Brain pericyte (primary cell): ENCODE measurements at regions not wholly inside any gene's neighbourhood (a gene's known extent, or its start where the extent isn't known, plus 50 kb on each side); places are given as distances from the start of the nearest gene placed in this dataset.
"Not testable (repeated sequence)": the region's sequence is repeated elsewhere in the genome, so short reads cannot be mapped to it uniquely, and the experiment has no call there.

Experiments used
- DNase-seq: peaks from one replicate; pipeline ENCODE4 v3.0.0-alpha.2; 2012; ENCODE audit warnings: low read depth, low spot score

DNA sequence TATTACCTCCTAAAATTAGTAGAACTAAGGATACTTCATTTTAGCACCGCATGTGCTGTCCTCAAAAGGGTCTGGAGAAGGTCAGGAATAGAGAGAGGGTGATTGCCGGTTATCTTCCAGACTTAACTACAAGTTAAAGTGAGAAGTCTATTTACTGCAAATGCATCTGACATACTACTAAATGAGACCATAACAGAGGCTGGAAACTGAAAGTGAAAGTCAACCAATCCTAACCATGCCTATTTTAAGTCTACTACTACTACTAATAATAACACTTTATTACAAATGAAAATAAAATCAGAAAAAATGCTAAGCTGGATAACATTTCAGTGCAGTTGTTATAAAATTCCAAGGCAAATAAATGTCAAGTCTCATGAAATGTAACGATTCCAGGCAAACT, 244.7 kb downstream of the KIF20B start:
- no peak for DNase-seq

DNA sequence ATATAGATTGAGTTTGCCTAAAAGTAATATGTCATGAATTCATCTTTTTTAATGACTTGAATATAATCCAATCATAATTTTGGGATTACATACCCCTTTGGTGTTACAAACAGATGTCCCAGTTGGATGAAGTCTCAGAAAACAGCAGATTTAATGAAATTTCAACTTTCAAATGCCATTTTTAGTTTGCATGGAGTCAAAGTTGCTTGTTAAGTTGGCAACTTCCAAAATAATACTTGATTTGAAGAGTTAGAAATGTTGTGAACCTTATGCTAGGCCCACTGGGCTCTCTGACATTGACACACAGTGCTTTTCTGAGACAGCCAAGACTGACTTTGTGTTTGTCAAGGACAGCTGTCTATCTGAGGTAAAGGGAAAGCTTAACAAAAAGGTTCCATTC, 248.1 kb downstream of the KIF20B start:
- DNase-seq: no peak

DNA sequence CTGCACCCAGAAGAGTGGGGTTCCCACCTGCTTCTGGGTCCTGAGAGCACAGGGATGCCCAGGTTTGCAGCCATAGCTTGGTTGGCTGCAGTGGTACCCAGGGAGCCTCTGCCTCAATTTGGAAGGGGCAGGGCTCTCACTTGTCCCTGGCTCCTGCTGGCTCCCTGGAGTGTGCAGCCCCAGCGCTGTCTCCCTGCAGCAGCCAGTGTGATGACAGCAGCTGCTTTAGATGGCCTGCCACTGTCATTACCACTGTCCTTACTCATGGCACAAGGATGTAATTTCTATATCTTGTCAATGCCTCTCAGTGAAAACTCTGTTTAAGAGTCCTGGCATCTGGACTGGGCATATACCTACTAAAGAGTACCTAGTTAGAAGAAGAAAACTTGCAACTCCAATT, 250.9 kb downstream of the KIF20B start:
- DNase-seq: no peak

DNA sequence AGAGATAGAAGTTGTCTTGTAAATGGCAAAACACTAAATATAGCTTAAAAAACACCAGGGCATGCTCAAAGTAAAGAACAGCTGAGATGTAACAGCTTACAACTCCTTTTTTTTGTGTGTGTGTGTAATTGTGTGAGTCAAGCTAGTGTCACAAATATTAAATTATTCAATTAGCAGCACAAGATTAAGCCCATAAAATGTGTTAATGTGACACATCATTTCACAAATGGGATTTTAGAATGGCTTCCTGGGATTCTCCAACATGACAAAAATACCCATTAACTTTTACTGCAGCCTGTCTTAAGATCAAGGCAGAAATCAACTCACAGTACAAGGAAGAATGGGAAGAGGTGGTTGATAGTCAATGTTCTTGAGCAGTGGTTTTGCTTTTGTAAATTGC, 251.4 kb downstream of the KIF20B start:
- no peak for DNase-seq

DNA sequence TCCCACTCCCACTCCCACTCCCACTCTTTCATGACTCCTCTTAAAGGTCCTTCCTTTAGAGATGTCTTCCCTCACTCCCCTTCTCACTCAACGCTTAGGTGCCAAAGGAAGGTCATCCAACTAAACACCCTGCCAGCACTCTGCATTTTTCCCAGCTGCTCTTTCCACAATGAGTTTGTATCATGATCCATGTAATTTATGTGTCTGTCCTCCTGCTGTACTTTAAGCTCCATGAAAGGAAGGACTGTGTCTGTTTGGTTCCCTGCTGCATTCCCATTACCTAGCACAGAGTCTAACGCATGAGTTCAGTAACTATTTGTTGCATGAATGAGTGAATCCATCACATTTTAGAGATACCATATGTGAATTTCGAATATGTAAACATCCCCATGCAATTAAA, 252.7 kb downstream of the KIF20B start:
- no peak for DNase-seq

DNA sequence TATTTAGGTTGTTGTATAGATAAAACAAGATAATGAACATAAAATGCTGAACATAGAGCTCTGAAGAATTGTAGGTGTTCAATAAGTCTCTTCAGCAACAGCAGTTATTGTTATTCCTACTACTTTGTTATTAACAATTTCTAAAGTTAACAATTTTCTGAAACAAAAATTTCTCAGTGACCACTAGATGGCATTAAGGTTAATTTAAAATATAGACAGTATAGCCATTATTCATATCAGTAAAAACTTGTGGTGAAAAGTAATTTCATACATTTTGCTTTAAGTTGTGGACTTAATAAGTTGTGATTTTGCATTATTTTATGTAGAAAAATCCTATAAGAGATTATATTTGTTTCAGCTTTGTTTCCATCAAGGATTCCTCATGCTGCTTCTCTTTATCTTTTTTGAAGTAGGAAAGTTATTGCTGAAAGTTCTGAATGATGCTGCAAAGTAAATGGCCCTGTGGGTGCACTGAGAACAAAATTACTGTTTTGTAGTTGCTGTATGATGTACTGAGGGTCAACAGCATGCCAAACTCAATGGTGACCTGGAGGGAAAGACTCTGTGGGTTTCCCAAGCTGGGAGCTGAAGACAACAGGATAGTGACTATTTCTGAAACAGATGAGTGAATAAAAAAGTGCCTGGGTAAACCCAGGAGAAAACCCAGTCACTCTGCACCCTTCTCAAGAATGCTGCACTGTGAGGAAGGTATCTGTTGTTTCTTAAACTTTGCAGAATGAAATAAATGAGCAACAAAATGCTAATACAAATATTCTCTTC, 253.6 kb downstream of the KIF20B start:
- DNase-seq: no peak

DNA sequence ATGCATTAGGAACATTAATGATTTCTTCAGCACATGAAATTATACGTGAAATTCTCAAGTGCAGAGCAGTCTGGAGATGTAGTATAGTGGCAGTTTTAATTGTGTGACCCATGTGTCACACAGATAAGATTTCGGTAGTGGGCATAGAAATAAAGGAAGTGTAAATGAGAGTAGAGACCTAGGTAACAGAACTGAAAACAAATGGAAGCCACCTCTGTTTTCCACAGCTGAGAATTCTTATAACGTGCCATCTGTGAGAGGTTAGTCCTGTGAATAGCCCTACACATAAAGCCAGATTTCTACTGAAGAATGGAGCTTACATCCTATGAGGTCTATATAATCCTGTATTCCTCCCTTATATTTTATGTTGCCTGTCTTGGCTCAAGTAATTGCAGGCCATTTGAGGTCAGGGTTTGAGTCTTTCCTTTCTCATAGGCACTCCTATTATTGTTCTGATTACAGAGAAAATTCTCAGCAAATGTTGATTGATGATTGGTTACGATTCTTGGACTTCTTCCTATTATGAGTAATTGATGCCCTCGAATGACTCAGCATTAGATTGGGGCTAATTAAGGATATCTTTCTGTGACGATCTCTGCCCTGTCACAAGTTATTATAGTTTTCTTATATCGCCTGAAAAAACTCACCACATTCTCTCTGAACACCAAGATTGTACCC, 258.2 kb downstream of the KIF20B start:
- DNase-seq: no peak

DNA sequence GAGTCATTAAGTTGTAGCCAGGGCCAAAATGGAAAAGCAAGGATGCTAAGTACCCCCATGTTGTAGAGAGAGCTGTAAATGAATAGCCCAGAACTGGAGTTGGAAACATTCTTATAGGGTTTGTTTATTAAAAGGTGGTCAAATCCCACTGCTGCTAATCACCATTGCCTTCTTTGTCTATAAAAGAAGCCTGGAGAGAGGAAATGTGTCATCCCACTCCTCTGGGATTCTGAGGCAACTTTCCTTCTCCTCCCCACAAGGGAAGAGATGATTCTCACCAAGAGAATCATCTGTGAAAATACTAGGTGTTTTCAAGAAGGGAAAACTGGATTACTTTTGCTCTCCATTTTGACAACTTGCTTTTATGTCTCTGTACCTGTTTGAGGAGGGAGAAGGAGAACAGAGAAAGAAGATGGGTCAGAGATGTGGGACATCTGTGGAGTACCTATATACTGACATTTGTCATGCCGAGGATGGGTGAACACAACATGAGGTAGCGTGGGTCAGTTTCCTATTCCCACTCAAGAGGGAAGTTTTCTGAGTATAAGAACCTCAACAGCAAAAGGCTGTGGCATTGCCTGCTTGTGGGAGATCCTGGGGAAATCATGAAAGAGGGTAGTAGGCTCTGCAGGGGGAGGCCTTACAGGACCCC, 262.2 kb downstream of the KIF20B start:
- no peak for DNase-seq

DNA sequence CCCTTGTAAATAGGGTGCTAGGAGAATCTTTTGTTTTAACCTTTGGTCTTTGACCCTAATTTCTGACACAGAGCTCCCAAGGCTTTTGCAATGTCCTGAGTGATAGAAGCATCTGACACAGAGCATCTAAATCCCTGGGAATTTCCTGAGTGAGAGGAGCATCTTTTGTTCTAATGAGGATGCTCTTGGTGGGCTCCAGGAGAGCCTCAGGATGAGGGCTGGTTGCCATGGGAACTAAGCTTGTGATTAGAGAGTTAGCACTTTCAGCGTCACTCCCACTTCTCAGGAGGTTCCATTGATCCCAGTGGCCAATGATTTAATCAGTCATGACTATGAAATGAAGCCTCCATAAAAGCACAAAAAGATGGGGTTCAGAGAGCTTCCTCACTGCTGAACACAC, 264.8 kb downstream of the KIF20B start:
- no peak for DNase-seq

DNA sequence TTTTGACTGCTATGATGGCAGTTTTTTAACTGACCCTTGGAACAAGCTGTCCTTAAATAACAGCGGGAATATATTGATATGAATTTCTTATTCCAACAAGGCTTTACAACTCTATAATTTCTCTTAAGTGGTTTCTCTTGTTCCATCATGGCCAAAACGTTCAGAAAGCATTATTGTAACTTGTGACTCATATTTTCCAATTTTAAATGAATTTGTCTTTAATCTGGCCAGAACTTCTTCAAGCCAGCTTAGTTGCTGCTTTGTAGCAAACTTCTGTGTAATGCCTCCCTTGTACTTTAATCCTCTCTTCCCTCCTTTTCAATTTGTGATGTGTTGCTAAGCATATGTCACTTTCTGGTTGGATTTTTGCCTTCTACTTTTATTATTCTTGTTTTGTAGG, 271.9 kb downstream of the KIF20B start:
- DNase-seq: no peak

DNA sequence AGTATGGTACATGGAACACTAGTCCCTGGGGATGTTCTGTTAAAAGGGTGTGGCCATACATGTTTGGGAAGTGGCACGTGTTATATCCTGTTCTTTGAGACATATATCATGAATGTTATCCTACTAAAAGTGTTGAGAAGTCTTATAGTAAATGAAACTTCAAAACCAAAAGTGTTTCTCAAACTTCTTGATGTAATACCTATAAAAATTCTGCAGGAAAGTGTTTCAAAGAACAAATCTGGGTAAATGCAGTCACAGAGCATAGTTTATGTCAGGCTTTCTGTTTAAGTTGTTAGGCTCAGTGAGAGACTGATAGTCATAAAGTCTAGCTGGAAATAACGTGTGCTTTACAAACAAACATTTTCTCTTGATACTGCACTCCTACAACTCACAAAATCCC, 273.7 kb downstream of the KIF20B start:
- no peak for DNase-seq

DNA sequence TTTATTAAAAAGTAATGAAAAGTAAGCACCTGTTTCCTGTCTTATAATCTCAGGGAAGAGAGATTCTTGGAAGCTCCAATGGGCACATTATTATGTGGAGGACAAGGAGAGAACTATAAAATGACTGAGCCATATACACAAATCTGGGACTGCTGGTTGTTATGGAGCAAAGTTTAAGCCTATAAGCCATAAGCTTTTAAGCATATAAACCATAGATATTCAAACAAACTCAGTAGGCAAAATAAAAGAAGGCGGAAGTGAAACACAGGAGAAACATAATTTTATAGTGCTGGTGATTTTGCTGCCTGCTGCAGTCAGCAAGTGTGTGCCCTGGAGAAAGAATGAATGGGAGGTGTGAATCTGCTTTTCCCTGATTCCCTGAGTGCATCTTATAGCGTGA, 274.4 kb downstream of the KIF20B start:
- DNase-seq: no peak

DNA sequence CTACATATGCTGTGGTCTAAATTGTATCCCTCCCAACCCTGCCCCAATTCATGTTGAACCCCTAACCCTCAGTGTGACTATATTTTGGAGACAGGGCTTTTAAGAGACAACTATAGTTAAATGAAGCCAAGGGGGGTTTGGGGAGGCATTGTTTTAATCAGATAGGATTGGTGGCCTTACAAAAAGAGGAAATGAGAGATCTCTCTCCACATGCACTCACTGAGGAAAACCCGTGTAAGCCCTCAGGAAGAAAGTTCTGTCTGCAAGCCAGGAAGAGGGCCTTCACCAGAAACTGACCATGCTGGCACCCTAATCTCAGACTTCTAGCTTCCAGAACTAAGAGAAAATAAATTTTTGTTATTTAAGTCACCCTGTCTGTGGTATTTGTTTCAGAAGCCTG, 276.7 kb downstream of the KIF20B start:
- DNase-seq: no peak

DNA sequence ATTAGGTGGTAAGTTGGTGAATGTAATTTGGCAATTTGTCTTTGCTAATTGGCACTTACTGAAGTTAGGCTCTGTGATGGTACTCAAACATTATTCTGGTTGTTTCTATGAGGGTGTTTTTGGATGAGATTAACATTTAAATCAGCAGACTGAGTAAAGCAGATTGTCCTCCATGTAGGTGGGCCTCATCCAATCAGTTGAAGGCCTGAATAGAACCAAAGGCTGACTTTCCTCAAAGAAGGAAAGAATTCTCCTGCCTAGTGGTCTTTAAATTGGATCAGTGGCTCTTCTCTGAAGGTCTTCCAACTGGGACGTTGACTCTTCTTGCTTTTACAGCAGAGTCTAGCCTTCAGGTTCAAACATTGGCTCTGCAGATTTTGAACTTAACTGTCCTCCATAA, 278.3 kb downstream of the KIF20B start:
- DNase-seq: no peak

DNA sequence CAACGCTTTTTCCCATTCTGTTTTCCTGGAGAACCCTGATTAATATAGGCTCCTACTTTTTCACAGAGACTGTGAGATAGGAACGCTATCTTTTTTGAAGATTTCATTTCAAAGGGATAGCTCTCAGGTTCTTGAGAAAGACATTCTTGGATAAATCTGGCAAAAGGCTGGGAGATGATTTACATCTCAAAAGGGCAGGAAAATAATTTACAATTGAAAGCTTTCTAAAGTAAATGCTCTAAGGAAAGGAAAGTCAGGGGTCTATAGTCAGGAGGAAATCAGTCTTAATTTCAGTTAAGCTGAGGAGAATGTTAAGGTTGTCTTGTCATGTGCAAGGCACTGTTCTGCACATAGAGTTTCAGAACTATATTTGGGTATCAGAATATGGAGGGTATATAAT, 278.8 kb downstream of the KIF20B start:
- no peak for DNase-seq

DNA sequence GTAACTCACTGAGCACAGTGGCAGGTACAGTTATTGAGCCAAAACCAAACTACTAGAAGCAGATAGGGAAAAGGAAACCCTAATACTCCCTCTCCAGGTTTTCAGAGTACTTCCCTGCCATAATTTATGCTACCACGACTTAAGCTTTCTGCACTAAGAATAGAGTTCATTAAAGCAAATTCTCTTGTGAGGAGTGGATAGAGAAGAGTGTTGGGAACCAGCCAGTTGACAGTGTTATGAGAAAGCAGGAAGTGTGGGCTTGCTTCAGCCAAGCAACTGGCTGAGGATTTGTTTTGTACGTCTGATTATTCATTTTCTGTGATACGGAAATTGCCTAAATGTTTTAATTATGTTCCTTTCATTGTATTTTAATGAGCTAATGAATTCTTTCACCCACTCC, 280.5 kb downstream of the KIF20B start:
- DNase-seq: no peak

DNA sequence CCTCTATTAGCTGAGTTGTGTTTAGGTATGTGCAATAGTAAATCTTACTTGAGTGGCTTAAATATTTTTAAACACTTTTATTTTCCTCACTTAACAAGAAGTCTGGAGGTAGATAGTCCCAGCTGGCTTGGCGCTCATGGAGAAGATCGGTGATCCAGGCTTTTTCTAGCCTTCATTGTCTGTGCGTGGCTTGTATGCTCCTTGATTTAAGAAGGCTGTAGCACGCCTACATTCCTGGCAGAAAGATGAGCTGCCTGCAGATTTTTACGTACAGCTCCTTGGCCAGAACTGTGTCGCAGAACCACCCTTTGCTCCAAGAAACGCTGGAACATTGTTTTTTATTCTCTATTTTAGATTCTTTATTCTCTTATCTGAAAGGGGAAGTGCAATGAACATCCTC, 284.1 kb downstream of the KIF20B start:
- no peak for DNase-seq

DNA sequence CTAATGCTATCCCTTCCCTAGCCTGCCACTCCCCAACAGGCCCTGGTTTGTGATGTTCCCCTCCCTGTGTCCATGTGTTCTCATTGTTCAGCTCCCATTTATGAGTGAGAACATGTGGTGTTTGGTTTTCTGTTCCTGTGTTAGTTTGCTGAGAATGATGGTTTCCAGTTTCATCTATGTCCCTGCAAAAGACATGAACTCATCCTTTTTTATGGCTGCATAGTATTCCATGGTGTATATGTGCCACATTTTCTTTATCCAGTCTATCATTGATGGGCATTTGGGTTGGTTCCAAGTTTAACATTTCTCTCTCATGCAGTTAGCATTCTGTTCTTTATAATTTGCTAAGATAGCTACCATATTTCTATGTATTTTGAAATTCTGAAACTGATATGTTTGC, 287.0 kb downstream of the KIF20B start:
- not testable (repeated sequence) for DNase-seq

DNA sequence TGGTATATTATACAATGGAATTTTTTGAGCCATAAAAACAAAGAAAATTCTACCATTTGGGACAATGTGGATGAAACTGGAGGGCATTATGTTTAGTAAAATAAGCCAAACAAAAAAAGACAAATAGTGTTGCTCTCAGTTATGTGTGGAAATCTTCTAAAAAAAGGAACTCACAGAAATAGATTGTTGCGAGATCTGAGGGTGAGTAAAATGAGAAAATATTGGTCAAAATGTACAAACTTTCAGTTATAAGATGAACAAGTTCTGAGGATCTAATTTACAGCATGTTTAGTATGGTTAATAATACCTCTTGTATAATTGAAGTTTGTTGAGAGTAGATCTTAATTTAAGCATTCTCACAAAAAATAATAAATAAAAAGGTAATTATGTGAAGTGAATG, 291.2 kb downstream of the KIF20B start:
- DNase-seq: no peak

DNA sequence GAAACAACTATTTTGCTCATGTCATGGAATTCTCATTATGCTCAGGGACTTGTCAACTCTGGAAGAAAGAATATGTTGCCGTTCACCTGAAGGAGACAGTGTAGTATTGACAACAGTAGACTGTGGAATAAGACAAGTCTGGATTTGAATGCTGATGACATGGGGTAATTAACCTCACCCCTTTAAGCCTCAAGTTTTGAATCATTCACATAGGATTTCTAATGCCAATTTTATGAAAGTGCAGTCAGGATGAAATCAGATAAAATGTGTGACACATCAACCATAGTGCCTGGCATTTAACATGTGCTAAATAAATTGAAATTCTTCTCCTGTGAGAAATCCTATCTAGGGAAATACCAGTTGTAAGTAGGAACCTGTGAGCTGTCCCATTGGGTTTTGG, 305.8 kb downstream of the KIF20B start:
- DNase-seq: no peak

DNA sequence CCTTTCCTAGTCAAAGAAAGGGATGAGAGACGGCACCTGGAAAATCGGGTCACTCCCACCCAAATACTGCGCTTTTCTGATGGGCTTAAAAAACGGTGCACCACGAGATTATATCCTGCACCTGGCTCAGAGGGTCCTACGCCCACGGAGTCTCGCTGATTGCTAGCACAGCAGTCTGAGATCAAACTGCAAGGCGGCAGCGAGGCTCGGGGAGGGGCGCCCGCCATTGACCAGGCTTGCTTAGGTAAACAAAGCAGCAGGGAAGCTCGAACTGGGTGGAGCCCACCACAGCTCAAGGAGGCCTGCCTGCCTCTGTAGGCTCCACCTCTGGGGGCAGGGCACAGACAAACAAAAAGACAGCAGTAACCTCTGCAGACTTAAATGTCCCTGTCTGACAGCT, 309.9 kb downstream of the KIF20B start:
- DNase-seq: not testable (repeated sequence)

DNA sequence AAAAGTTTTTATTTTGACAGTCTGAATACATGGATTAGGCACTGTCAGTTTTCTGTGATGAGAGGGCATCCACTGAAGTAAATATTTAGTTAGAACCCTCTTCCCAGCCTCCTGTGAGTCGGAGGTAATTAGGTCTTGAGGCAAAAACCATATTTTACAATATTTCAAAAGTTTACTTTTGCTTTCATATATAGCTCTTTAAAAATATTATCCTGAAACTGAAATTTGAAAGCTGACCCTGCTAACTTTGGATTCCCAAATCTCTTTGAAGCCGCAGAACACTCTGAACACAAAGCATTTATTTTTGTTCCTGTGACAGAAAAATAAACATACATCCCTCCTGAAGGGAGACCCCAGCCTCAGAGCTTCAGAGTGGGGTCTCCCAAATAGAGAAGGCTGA, 317.4 kb downstream of the KIF20B start:
- no peak for DNase-seq

DNA sequence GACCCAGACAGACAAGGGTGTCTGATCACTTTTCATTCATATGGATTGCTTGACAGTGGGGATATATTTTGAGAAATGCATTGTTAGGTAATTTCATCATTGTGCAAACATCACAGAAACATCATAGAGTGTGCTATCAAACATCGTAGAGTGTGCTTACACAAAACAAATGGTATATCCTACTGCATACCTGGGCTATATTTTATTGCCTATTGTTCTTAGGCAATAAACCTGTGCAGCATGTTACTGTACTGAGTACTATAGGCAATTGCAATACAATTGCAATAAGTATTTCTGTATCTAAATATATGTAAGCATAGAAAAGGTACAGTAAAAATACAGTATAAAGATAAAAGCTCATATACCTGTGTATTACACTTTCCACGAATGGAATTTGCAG, 319.1 kb downstream of the KIF20B start:
- DNase-seq: no peak
